SU-DHL-6 (cell line): ENCODE measurements at regions not wholly inside any gene's neighbourhood (a gene's known extent, or its start where the extent isn't known, plus 50 kb on each side); places are given as distances from the start of the nearest gene placed in this dataset.

Source experiments
- CTCF ChIP-seq: fragments of 200-600 bp; sonication (generic); IDR thresholded peaks from one replicate; pipeline ENCODE4 v1.5.1; 2017; ENCODE audit warnings: antibody characterized with exemption, mild to moderate bottlenecking, low read length, moderate library complexity; ENCODE audit not compliant: insufficient read depth, poor library complexity, severe bottlenecking
- EZH2phosphoT487 ChIP-seq: fragments of 200-600 bp; sonication (generic), shearing (Covaris generic); conservative IDR thresholded peaks from 2 replicates; pipeline ENCODE4 v1.6.1; 2018; ENCODE audit warnings: mild to moderate bottlenecking, antibody characterized with exemption, low read length, moderate library complexity, mixed read lengths

DNA sequence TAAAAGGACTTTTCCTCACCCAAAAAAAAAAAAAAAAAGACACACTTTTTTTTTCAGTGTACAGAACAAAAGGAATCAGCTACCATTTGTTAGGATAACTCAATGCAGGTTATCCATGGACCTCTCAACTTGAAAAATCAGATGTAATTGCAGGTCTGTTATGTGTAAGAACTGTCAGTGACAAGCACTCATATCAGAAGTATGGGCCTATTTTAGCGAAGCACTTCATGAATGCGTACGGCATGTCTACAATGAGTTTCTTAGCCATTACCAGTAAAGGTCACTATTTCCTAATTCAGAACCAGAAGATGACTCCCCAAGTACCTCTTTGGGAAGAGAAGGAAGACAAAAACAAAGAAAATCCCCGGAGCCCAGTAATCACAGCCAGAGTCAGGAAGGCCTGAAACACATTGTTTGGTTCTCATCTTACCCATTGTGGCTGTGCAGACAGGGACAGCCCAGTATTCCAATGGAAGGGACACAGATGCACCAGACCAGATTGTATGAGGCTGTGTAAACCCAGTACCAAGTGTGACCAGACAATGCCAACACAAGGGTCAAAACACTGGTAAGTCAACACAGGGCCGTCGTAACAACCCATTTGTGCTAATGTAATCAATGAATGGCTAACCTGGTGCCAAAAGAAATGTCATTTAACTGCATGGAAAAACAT, 188.0 kb downstream of the PMP22 start:
- TF ChIP-seq CTCF (no peak), EZH2phosphoT487 (no peak)
